Breast epithelium (tissue), 3 donors: ENCODE measurements at regions not wholly inside any gene's neighbourhood (a gene's known extent, or its start where the extent isn't known, plus 50 kb on each side); places are given as distances from the start of the nearest gene placed in this dataset.

Source experiments
- CTCF ChIP-seq, 3 donors: fragments of 450-650 bp; IDR thresholded peaks; one replicate each; pipeline ENCODE4 v1.5.1; 2016 to 2017; ENCODE audit warnings: antibody characterized with exemption in 3 of 3, mild to moderate bottlenecking in 3 of 3, moderate library complexity in 3 of 3
- POLR2A ChIP-seq: fragments of 450-650 bp; IDR thresholded peaks from one replicate; pipeline ENCODE4 v1.6.1; 2016; ENCODE audit warnings: antibody characterized with exemption, mild to moderate bottlenecking, moderate library complexity
- POLR2AphosphoS5 ChIP-seq, 3 donors: sonication (generic); formaldehyde crosslinking; IDR thresholded peaks; one replicate each; pipeline ENCODE4 v1.6.1; 2017; ENCODE audit warnings: antibody characterized with exemption in 3 of 3

GRCh38 chr6:22804620-22805261 is 235.4 kb downstream of the HDGFL1 start:
- TF ChIP-seq CTCF (IDR thresholded peaks at IDR 0.05), result no peak
- TF ChIP-seq POLR2AphosphoS5 (IDR thresholded peaks at IDR 0.05), result no peak
- TF ChIP-seq POLR2A, result no peak
